ENCODE measurements at regions not wholly inside any gene's neighbourhood (a gene's known extent, or its start where the extent isn't known, plus 50 kb on each side); places are given as distances from the start of the nearest gene placed in this dataset.
"Not testable (repeated sequence)": the region's sequence is repeated elsewhere in the genome, so short reads cannot be mapped to it uniquely, and the experiment has no call there.

GRCh38 chr16:29231244-29231643 is 175.3 kb downstream of the NPIPB11 start:
- DNase-seq, result no peak

- no peak for DNase-seq
Measured at GRCh38 chr16:29230671-29231096, 175.8 kb downstream of the NPIPB11 start.

- not testable (repeated sequence) for DNase-seq
Measured at GRCh38 chr16:29230006-29230668, 176.4 kb downstream of the NPIPB11 start.

GRCh38 chr16:29229616-29230005 is 176.9 kb downstream of the NPIPB11 start:
- DNase-seq, result not testable (repeated sequence)

- not testable (repeated sequence) for DNase-seq
Measured at GRCh38 chr16:29228664-29229611, 177.6 kb downstream of the NPIPB11 start.

GRCh38 chr16:29227751-29228663 is 178.5 kb downstream of the NPIPB11 start:
- peak; percentile 63 to 71 for DNase-seq

- DNase-seq, result no peak
Measured at GRCh38 chr16:29226782-29227181, 179.7 kb downstream of the NPIPB11 start.

- DNase-seq, result peak in 1 of 2 donors; percentile 26
Measured at GRCh38 chr16:29224675-29225074, 181.8 kb downstream of the NPIPB11 start.

- DNase-seq, result not testable (repeated sequence)
Measured at GRCh38 chr16:29222615-29223014, 183.9 kb downstream of the NPIPB11 start.

GRCh38 chr16:29222008-29222407 is 184.5 kb downstream of the NPIPB11 start:
- not testable (repeated sequence) for DNase-seq

GRCh38 chr16:29221281-29221955 is 185.1 kb downstream of the NPIPB11 start:
- DNase-seq, result not testable (repeated sequence)

GRCh38 chr16:29220647-29221191 is 185.8 kb downstream of the NPIPB11 start:
- DNase-seq, result not testable (repeated sequence)

GRCh38 chr16:29219966-29220646 is 186.4 kb downstream of the NPIPB11 start:
- DNase-seq, result not testable (repeated sequence)

- DNase-seq, result not testable (repeated sequence)
Measured at GRCh38 chr16:29219562-29219961, 186.9 kb downstream of the NPIPB11 start.

GRCh38 chr16:29218649-29219048 is 187.9 kb downstream of the NPIPB11 start:
- not testable (repeated sequence) for DNase-seq

GRCh38 chr16:29218171-29218570 is 188.3 kb downstream of the NPIPB11 start:
- not testable (repeated sequence) for DNase-seq

GRCh38 chr16:29217752-29218126 is 188.8 kb downstream of the NPIPB11 start:
- DNase-seq, result not testable (repeated sequence)

- DNase-seq, result not testable (repeated sequence)
Measured at GRCh38 chr16:29217104-29217751, 189.3 kb downstream of the NPIPB11 start.

- peak in 1 of 2 donors; percentile 5 for DNase-seq
Measured at GRCh38 chr16:29213770-29214169, 192.7 kb downstream of the NPIPB11 start.

- DNase-seq, result not testable (repeated sequence)
Measured at GRCh38 chr16:29213251-29213650, 193.3 kb downstream of the NPIPB11 start.
